SH-SY5Y (cell line): ENCODE measurements at regions not wholly inside any gene's neighbourhood (a gene's known extent, or its start where the extent isn't known, plus 50 kb on each side); places are given as distances from the start of the nearest gene placed in this dataset.

Experiments used
- GATA2 ChIP-seq: IDR thresholded peaks from 2 replicates; pipeline ENCODE4 v1.6.1; 2011; ENCODE audit warnings: mild to moderate bottlenecking, low read depth, low read length
- GATA3 ChIP-seq: IDR thresholded peaks from 2 replicates; pipeline ENCODE4 v1.6.1; 2011; ENCODE audit warnings: low read depth, mild to moderate bottlenecking, low read length, moderate library complexity

DNA sequence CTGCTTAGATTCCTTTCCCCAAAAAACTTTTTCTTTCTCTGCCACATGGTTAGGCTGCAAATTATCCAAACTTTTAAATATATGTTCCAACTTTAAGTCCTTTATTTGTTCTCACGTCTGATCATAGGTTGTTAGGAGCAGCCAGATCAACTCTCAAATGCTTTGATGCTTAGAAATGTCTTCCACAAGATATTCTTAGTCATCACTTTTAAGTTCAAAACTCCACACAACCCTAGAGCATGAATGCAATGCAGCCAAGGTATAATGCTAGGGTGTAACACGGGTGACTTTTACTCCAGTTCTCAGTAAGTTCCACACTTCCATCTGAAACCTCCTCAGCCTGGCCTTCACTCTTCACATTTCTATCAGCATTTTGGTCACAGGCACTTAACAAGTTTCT lies 987.5 kb downstream of the DCDC2C start:
- TF ChIP-seq GATA2: no peak
- TF ChIP-seq GATA3: no peak
